K562 (cell line): ENCODE measurements at regions not wholly inside any gene's neighbourhood (a gene's known extent, or its start where the extent isn't known, plus 50 kb on each side); places are given as distances from the start of the nearest gene placed in this dataset.

Experiments used
- ATAC-seq: fragments of 200-7000 bp; cut with Tn5 transposase; 3 replicates; pipeline ENCODE4 v1.9.1; 2020; ENCODE audit warnings: moderate library complexity
- BruUV-seq: library from RNA; stranded (reverse); fragments of 400-500 nt; replicated peaks from 2 replicates; lab custom pipeline; 2021; lab: Mats Ljungman, UMichigan
- CTCF ChIA-PET: fragments of 300-600 bp; formaldehyde crosslinking; extraction: SDS; loops from one replicate; lab custom pipeline; 2021; ENCODE audit warnings: low intra/inter-chr PET ratio; lab: Yijun Ruan, JAX
- POLR2A ChIA-PET: fragments of 300-600, 350-650 bp; sonication (Branson Sonifier 250); formaldehyde crosslinking; extraction: SDS; loops from one replicate; lab custom pipeline; 2021; ENCODE audit warnings: antibody characterized with exemption, inconsistent platforms; lab: Yijun Ruan, JAX
- DNase-seq, 4 experiments: peaks; one replicate each; pipeline versions ENCODE4 v3.0.0 to v3.0.0-alpha.2; 2011 to 2018; ENCODE audit warnings: low spot score in 3 of 4, mixed read lengths in 3 of 4; ENCODE audit errors: extremely low read depth in 1 of 4
- FAIRE-seq: peaks from 2 replicates; lab custom pipeline; 2011; peaks lifted over from hg19 to GRCh38; lab: Jason Lieb, UNC
- H2AFZ ChIP-seq: 2 replicates; pipeline ENCODE4 v1.6.0; 2011; ENCODE audit warnings: low read depth, low read length, control low read depth, inconsistent platforms
- H3K27ac ChIP-seq: fragments of 200-600 bp; 3 replicates; pipeline ENCODE4 v1.8.0; 2011; ENCODE audit warnings: low read depth, mild to moderate bottlenecking, control low read depth, inconsistent platforms, low read length, moderate library complexity, mixed read lengths; ENCODE audit errors: extremely low read depth
- H3K27me3 ChIP-seq, 2 experiments: fragments of 300-600 bp in 1 of 2; 2 replicates in 1 of 2; 3 replicates in 1 of 2; pipeline versions ENCODE4 v1.6.0 to v1.8.0; 2011; ENCODE audit warnings: inconsistent platforms in 2 of 2, low read length in 2 of 2, mild to moderate bottlenecking in 1 of 2, mixed read lengths in 1 of 2, moderate library complexity in 1 of 2; ENCODE audit not compliant: control insufficient read depth in 2 of 2, insufficient read depth in 2 of 2
- H3K36me3 ChIP-seq: fragments of 300-600 bp; 3 replicates; pipeline ENCODE4 v1.8.0; 2011; ENCODE audit warnings: mild to moderate bottlenecking, low read length, inconsistent platforms; ENCODE audit not compliant: control insufficient read depth, insufficient read depth
- H3K4me1 ChIP-seq, 2 experiments: fragments of 200-600 bp in 1 of 2; replicated peaks in 1 of 2; 2 replicates in 1 of 2; 3 replicates in 1 of 2; pipeline versions ENCODE4 v1.5.1 to v1.8.0; 2011; ENCODE audit warnings: inconsistent platforms in 2 of 2, low read length in 2 of 2, mild to moderate bottlenecking in 1 of 2, mixed read lengths in 1 of 2, moderate library complexity in 1 of 2; ENCODE audit not compliant: control insufficient read depth in 2 of 2, insufficient read depth in 2 of 2
- H3K4me2 ChIP-seq: 2 replicates; pipeline ENCODE4 v1.6.1; 2011; ENCODE audit warnings: low read length, control low read depth, inconsistent platforms, mixed read lengths; ENCODE audit not compliant: insufficient read depth
- H3K4me3 ChIP-seq: fragments of 200-600 bp; sonication (generic), shearing (Covaris generic); 2 replicates; pipeline ENCODE4 v1.5.1; 2016; ENCODE audit warnings: control low read depth, inconsistent platforms
- H3K79me2 ChIP-seq: fragments of 200-600 bp; 3 replicates; pipeline ENCODE4 v1.8.0; 2011; ENCODE audit warnings: low read length, inconsistent platforms; ENCODE audit not compliant: control insufficient read depth, insufficient read depth
- H3K9ac ChIP-seq, 2 experiments: 2 replicates each; pipeline versions ENCODE4 v1.6.0 to v1.6.1; 2011; ENCODE audit warnings: low read depth in 2 of 2, low read length in 2 of 2, control low read depth in 1 of 2, inconsistent platforms in 1 of 2, mild to moderate bottlenecking in 1 of 2, mixed read lengths in 1 of 2; ENCODE audit not compliant: insufficient read depth in 1 of 2
- H3K9me1 ChIP-seq: one replicate; pipeline ENCODE4 v1.6.0; 2011; ENCODE audit warnings: inconsistent platforms, mild to moderate bottlenecking, low read length, moderate library complexity; ENCODE audit not compliant: control insufficient read depth, insufficient read depth
- H3K9me3 ChIP-seq: replicated peaks from 2 replicates; pipeline ENCODE4 v1.5.1; 2011; ENCODE audit warnings: low read depth, low read length, inconsistent platforms; ENCODE audit not compliant: control insufficient read depth, insufficient read depth
- H4K20me1 ChIP-seq: replicated peaks from 2 replicates; pipeline ENCODE4 v1.6.1; 2011; ENCODE audit warnings: low read length, inconsistent platforms, mixed read lengths; ENCODE audit not compliant: control insufficient read depth, insufficient read depth
- DDX20 ChIP-seq: fragments of 450-650 bp; IDR thresholded peaks from 2 replicates; pipeline ENCODE4 v1.6.1; 2016; ENCODE audit warnings: missing genetic modification characterization, low read depth, mild to moderate bottlenecking, missing compliant biosample characterization, moderate library complexity
- ELF4 ChIP-seq: fragments of 450-650 bp; formaldehyde crosslinking; IDR thresholded peaks from 2 replicates; pipeline ENCODE4 v1.4.0; 2022; ENCODE audit warnings: missing genetic modification characterization
- HDAC8 ChIP-seq: fragments of 450-650 bp; IDR thresholded peaks from 2 replicates; pipeline ENCODE4 v1.6.1; 2016; ENCODE audit warnings: mild to moderate bottlenecking, missing genetic modification characterization, moderate library complexity, missing compliant biosample characterization
- MIER1 ChIP-seq: fragments of 450-650 bp; IDR thresholded peaks from 2 replicates; pipeline ENCODE4 v1.6.1; 2016; ENCODE audit warnings: antibody characterized with exemption, mild to moderate bottlenecking, low read depth
- NELFE ChIP-seq: IDR thresholded peaks from 2 replicates; pipeline ENCODE4 v1.6.1; 2011; ENCODE audit warnings: mild to moderate bottlenecking; ENCODE audit not compliant: insufficient read depth, insufficient read length
- NFE2 ChIP-seq: IDR thresholded peaks from 2 replicates; pipeline ENCODE4 v1.6.1; 2014; ENCODE audit warnings: antibody characterized with exemption, low read depth
- POLR2AphosphoS2 ChIP-seq: IDR thresholded peaks from 2 replicates; pipeline ENCODE4 v1.6.1; 2012; ENCODE audit warnings: low read length, improper control_type of control experiment
- RBFOX2 ChIP-seq: fragments of 200-400 bp; formaldehyde crosslinking; IDR thresholded peaks from 2 replicates; pipeline ENCODE4 v1.6.1; 2017; ENCODE audit warnings: low read depth, mild to moderate bottlenecking, low read length, moderate library complexity
- RBM14 ChIP-seq: fragments of 200-400 bp; formaldehyde crosslinking; IDR thresholded peaks from 2 replicates; pipeline ENCODE4 v1.6.1; 2018; ENCODE audit warnings: low read depth, mild to moderate bottlenecking, low read length, moderate library complexity, borderline replicate concordance; ENCODE audit not compliant: insufficient read depth
- SIX5 ChIP-seq, 2 experiments: IDR thresholded peaks; 2 replicates each; pipeline ENCODE4 v1.6.1; 2011; ENCODE audit warnings: low read length in 2 of 2, borderline replicate concordance in 1 of 2, low read depth in 1 of 2, mild to moderate bottlenecking in 1 of 2, moderate library complexity in 1 of 2; ENCODE audit not compliant: insufficient read depth in 1 of 2
- SREBF2 ChIP-seq: sonication (generic); formaldehyde crosslinking; IDR thresholded peaks from 2 replicates; pipeline ENCODE4 v1.4.0; 2020; ENCODE audit warnings: mild to moderate bottlenecking, missing genetic modification reagents
- TBP ChIP-seq: optimal IDR thresholded peaks from 2 replicates; pipeline ENCODE3; 2011; ENCODE audit warnings: low read depth, low read length, improper control_type of control experiment
- TCF7 ChIP-seq: sonication (generic); IDR thresholded peaks from 2 replicates; pipeline ENCODE4 v1.6.1; 2016; ENCODE audit warnings: antibody characterized with exemption, borderline replicate concordance
- TEAD1 ChIP-seq, 2 experiments: fragments of 450-650 bp in 1 of 2; sonication (generic) in 1 of 2; formaldehyde crosslinking; IDR thresholded peaks; 2 replicates each; pipeline versions ENCODE4 v1.4.0 to v1.8.0; 2020 to 2022; ENCODE audit warnings: mild to moderate bottlenecking in 2 of 2, missing genetic modification reagents in 1 of 2
- TRIM24 ChIP-seq, 2 experiments: fragments of 450-650 bp; IDR thresholded peaks; 2 replicates each; pipeline ENCODE4 v1.6.1; 2016
- ZNF444 ChIP-seq: fragments of 250-450 bp; sonication (Bioruptor Pico); IDR thresholded peaks from 2 replicates; pipeline ENCODE4 v1.4.0; 2020; ENCODE audit warnings: mild to moderate bottlenecking, moderate library complexity
- ZNF57 ChIP-seq: fragments of 450-650 bp; formaldehyde crosslinking; IDR thresholded peaks from 2 replicates; pipeline ENCODE4 v1.4.0; 2020; ENCODE audit warnings: mild to moderate bottlenecking, moderate library complexity
- WGBS: fragments of 100-300 bp; shearing (Covaris generic); methylation state at CpG from one replicate; pipeline ENCODE4 v1.1.6; 2016; ENCODE audit warnings: low coverage, mixed read lengths; ENCODE audit not compliant: insufficient coverage; ENCODE audit errors: missing lambda C conversion rate; 5-methylcytosine and 5-hydroxymethylcytosine counted together
- in situ Hi-C: fragments of 300-500 bp; cut with MboI; formaldehyde crosslinking; loops from 4 replicates; pipeline ENCODE4 v1.15.0; 2018; ENCODE audit warnings: inconsistent platforms, mixed read lengths
- intact Hi-C: fragments of 100-400 bp; cut with micrococcal nuclease; formaldehyde crosslinking; loops from 2 replicates; pipeline ENCODE4 v1.14.2; 2022
- TF ChIP-seq, protein P1 (sequence below): fragments of 450-650 bp; formaldehyde crosslinking; IDR thresholded peaks from 2 replicates; pipeline ENCODE4 v1.4.0; 2020; ENCODE audit warnings: mild to moderate bottlenecking, moderate library complexity
- TF ChIP-seq, protein P2 (sequence below): fragments of 250-450 bp; sonication (Bioruptor Pico); IDR thresholded peaks from 2 replicates; pipeline ENCODE4 v1.4.0; 2020; ENCODE audit warnings: borderline replicate concordance
- TF ChIP-seq, protein P3 (sequence below): sonication (generic); formaldehyde crosslinking; IDR thresholded peaks from 2 replicates; pipeline ENCODE4 v1.9.0; 2022; ENCODE audit warnings: mild to moderate bottlenecking, missing genetic modification reagents

DNA sequence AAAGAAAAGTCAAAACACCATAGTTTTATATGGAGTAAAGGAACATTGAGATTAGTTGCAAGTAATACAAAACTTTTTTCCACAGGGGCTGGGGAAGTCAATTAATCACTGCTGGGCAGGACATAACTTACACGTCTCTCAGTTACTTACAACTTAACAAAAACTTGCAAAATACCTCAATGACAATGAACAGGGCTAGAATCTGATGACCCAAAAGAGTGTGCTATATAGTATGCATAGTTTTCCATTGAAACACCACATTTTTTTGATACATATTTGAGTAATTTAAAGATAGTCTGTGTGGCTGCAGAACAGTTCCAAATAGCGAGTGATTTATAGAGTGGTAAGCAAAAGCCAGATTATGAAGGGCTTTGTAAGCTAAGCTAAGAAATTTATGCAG, 172.3 kb upstream of the TRPC5 start:
- DNase-seq (no peak), FAIRE-seq (no peak), ATAC-seq (no peak)
- ChIA-PET CTCF (no interaction called here), POLR2A (no interaction called here)
- Histone ChIP-seq H3K9ac (no peak overlapping the region), H3K36me3 (no peaks in the 10 kb centered on the region), H3K27me3 (no peaks in the 10 kb centered on the region), H3K27ac (no peak overlapping the region), H3K9me3 (no peaks in the 10 kb centered on the region), H2AFZ (no peak overlapping the region), H3K79me2 (no peaks in the 10 kb centered on the region), H3K4me3 (no peak overlapping the region), H4K20me1 (no peaks in the 10 kb centered on the region), H3K9me1 (no peaks in the 10 kb centered on the region), H3K4me1 (no peaks in the 10 kb centered on the region), H3K4me2 (no peak overlapping the region)
- in situ Hi-C loops, result no loop called here
- no TSS peak for BruUV-seq
- 4% methylated on average over 2 of the region's 2 CpGs for WGBS
- intact Hi-C loops, result no loop called here
- TF ChIP-seq TRIM24 (IDR thresholded peaks at IDR 0.05) (no peak), NELFE (no peak), RBM14 (no peak), POLR2AphosphoS2 (no peak), TBP (no peak), SREBF2 (no peak), ELF4 (CRISPR knock-in tag) (no peak), MIER1 (no peak), HDAC8 (no peak), DDX20 (tag) (no peak), NFE2 (no peak), TEAD1 (CRISPR knock-in tag; IDR thresholded peaks at IDR 0.05) (no peak), ZNF57 (CRISPR knock-in tag) (no peak), ZNF444 (CRISPR knock-in tag) (no peak), RBFOX2 (no peak), TCF7 (no peak), SIX5 (IDR thresholded peaks at IDR 0.05; ENCODE audit: borderline replicate concordance in 1 of 2, insufficient read depth in 1 of 2, low read depth in 1 of 2, low read length in 2 of 2) (no peak)
- TF ChIP-seq, protein P1, sequence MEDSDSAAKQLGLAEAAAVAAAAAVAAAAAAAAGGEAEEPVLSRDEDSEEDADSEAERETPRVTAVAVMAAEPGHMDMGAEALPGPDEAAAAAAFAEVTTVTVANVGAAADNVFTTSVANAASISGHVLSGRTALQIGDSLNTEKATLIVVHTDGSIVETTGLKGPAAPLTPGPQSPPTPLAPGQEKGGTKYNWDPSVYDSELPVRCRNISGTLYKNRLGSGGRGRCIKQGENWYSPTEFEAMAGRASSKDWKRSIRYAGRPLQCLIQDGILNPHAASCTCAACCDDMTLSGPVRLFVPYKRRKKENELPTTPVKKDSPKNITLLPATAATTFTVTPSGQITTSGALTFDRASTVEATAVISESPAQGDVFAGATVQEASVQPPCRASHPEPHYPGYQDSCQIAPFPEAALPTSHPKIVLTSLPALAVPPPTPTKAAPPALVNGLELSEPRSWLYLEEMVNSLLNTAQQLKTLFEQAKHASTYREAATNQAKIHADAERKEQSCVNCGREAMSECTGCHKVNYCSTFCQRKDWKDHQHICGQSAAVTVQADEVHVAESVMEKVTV, result no peak
- TF ChIP-seq, protein P2, sequence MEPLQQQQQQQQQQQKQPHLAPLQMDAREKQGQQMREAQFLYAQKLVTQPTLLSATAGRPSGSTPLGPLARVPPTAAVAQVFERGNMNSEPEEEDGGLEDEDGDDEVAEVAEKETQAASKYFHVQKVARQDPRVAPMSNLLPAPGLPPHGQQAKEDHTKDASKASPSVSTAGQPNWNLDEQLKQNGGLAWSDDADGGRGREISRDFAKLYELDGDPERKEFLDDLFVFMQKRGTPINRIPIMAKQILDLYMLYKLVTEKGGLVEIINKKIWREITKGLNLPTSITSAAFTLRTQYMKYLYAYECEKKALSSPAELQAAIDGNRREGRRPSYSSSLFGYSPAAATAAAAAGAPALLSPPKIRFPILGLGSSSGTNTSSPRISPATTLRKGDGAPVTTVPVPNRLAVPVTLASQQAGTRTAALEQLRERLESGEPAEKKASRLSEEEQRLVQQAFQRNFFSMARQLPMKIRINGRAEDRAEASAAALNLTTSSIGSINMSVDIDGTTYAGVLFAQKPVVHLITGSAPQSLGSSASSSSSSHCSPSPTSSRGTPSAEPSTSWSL, result no peak
- TF ChIP-seq, protein P3, sequence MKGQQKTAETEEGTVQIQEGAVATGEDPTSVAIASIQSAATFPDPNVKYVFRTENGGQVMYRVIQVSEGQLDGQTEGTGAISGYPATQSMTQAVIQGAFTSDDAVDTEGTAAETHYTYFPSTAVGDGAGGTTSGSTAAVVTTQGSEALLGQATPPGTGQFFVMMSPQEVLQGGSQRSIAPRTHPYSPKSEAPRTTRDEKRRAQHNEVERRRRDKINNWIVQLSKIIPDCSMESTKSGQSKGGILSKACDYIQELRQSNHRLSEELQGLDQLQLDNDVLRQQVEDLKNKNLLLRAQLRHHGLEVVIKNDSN (CRISPR knock-in tag), result no peak
